Activated CD4-positive, alpha-beta T cell treated with anti-CD3 and anti-CD28 coated beads for 48 hours (primary cell): ENCODE measurements at regions not wholly inside any gene's neighbourhood (a gene's known extent, or its start where the extent isn't known, plus 50 kb on each side); places are given as distances from the start of the nearest gene placed in this dataset.
"Not testable (repeated sequence)": the region's sequence is repeated elsewhere in the genome, so short reads cannot be mapped to it uniquely, and the experiment has no call there.

Experiments used
- DNase-seq: peaks from one replicate; pipeline ENCODE4 v3.0.0-alpha.2; 2020

DNA sequence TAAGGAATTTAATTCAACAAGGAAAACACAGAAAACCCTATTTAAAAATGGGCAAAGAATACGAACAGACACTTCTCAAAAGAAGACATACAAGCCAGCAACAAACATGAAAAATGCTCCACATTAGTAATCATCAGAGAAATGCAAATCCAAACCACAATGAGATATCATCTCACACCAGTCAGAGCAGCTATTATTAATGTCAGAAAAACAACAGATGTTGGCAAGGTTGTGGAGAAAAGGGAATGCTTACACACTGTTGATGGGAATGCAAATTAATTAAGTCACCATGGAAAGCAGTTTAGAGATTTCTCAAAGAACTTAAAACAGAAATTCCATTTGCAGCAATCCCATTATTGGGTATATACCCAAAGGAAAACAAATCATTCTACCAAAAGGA is 55.2 kb downstream of the GCC1 start:
- no peak for DNase-seq

DNA sequence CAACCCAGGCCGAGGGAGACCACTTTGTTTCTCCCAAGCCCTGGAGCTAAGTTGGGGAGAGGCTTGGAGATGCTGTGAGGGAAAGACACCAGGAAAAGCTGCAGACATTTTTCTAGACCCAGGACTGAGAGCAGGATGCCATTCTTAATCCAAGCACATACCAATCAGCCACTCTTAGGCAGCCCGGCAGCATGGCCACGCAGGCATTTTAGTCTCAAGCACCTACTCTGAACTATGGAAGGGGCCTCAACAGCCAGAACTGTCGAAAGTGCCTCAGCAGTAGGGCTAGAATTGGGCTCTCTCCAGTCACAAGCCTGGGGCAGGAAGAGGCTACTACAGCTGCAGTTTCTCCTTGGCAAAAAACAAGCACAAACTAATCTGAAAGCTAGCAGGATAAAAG is 57.8 kb downstream of the GCC1 start:
- DNase-seq: no peak

DNA sequence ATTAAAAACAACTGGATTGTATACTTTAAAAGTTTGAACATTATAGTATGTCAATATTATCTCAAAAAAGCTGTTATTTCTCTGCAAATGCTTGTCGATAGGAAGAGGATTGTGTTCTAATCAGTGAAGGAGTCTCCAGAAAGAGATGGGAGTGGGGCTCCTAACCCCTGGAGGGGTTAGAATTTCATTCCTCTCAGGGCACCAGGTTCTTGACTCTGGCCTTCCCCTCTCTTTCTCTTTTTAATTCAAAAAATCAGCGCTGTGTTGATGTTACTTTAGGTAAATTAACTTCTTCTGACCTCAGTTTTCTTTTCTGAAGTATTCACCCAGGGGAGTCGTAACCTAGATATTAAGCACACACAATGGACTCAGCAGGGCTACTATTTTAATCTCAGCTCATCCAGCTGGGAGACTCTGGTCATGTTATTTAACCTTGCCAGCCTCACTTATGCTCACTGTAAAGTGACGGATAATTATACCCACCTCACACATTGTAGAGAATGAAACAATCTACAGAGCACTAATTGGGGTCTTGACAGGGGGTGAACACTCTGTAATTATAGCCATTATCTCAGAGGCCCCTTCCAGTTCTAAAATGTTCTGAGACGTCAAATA is 59.4 kb downstream of the GCC1 start:
- DNase-seq: no peak

DNA sequence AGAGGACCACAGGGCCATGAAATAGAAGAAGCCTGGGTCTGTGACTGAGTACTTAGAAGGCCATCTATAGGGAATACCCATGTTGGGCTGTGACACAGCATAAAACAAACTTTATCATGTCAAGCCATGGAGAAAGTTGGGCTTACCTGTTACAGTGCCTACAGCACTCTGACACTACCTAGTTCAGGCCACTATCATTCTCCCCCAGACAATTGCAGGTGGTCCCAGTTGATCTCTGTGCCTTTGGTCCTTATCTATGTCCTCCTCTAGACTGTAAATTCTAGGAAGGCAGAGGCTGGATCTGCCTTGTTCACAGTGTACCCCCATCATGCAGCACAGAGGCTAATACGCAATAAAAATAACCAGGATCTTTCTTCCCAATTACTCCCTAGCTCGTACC is 69.1 kb downstream of the GCC1 start:
- no peak for DNase-seq

DNA sequence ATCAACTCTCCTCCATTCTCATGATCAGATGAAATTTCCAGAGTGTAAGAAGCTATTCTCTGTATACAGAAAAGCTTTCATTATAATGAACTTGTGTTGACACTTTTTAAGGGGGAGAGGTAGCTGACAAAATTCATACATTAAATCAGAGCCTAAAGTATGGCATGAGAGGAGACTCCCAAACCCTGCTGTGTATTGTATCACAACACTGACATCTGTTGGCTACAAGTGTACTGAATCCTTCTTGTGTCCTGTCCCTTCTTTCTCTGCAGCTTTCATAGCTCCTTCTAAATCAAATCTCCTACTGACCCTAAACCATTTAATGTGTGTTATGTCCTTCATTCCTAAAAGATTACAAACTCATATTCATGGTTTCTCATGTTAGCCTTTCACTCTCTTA is 70.9 kb downstream of the GCC1 start:
- DNase-seq: no peak

DNA sequence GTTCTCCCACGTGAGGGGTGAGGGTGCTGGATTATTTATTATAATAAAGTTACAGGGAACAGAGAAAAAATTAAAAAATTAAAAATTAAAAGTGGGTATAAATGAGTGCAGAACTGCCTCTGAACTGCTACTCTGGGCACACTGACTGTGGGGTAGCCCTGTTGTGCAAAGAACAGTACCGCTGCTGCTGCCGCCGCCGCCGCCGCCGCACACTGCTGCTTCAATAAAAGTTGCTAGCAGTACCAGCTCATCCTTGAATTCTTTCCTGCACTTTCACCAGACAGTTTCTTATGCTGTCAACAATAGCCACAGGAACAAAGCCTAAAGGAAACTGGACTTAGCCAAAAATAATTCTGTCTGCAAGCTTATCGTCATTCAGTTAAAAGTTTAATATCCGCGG is 72.1 kb downstream of the GCC1 start:
- no peak for DNase-seq

DNA sequence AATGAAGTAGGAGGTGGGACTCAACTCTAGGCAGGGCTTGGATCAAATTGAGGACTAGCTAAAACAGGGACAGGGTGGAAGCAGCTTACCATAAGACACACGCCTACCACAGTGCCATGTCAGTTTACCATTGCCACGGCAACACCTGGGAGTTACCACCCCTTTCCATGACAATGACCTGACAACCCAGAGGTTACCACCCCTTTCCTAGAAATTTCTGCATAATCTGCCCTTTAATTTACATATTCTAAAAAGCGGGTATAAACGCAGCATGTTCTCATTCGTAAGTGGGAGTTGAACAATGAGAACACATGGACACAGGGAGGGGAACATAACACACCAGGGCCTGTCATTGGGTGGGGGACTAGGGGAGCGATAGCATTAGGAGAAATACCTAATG is 72.7 kb downstream of the GCC1 start:
- DNase-seq: no peak

DNA sequence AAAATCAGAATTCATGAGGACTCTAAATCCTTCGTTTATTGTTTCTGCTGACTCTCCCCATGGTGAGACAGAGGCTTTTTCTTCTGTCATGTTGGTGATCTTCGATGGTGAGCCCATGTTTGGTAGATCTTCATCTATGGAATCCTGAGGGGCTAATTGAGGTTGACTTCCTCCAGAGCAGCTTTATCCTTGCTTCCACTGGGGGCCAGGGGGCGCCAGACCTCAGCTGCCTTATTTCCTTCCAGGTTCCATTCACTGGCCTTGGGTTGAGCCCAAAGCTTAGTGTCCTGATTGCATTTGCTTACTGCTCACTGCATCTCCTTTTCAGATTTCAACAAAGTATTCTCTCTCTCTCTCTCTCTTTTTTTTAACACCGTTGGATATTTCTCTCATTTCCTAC is 80.7 kb downstream of the GCC1 start:
- DNase-seq: peak; percentile 42

DNA sequence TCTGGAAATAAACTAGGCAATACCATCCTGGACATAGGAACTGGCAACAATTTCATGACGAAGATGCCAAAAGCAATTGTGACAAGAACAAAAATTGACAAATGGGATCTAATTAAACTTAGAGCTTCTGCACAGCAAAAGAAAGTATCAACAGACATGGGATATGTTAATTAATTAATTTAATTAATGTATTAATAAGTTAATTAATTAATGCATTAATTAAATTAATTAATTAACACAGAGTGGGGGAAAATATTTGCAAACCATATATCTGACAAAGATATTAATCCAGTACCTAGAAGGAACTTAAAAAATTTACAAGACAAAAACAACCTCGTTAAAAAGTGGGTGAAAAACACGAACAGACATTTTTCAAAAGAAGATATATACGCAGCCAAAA is 83.6 kb downstream of the GCC1 start:
- no peak for DNase-seq

DNA sequence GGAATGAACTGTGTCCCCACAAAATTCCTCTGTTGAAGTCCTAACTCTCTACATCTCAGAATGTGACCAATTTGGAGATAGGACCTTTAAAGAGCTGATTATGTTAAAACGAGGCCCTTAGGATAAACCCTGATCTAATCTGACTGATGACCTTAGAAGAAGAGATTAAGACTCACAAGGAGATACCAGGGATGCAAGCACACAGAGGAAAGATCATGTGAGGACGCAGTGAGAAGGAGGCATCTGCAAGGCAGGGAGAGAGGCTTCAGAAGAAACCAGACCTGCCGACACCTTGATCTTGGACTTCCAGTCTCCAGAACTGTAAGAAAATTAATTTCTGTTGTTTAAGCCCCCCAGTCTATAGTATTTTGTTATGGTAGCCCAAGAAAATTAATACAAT is 94.9 kb upstream of the ZNF800 start:
- DNase-seq: no peak

DNA sequence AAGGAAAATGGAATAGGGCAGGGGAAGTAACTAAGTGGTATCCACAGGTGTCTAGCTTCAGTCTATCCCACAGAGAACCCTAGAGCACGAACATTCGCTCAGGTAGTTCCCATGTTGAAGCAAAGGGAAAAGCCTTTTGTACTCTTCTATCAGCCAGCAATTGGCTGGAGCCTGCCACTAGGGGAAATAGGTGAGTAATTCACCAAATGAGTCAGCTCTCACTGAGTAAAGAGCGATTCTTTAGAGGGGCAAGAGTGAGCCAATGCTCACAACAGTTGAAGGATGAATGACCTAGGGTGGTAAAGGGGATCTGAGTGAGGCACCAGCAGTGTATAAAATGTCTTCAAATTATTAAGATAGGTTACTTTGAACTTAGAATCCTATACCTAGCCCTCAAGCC is 94.1 kb upstream of the ZNF800 start:
- peak; percentile 20 for DNase-seq

DNA sequence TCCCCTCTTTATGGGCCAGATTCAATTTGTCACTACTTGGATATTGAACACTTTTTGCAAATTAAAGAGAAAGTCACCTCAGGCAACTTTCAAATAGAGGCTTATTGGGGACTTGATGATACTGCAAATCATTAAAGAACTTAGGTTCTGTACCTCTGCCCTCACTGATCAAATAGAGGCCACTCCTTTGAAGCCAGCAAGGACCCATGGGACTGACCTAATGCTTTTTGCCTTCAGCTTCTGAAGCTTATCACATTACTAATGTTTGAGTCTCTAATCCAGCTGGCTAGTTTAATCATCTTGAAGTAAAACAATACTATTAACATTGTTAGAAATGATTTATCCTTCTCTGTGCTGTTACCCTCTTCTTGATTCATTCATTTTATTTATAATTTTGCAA is 93.0 kb upstream of the ZNF800 start:
- DNase-seq: no peak

DNA sequence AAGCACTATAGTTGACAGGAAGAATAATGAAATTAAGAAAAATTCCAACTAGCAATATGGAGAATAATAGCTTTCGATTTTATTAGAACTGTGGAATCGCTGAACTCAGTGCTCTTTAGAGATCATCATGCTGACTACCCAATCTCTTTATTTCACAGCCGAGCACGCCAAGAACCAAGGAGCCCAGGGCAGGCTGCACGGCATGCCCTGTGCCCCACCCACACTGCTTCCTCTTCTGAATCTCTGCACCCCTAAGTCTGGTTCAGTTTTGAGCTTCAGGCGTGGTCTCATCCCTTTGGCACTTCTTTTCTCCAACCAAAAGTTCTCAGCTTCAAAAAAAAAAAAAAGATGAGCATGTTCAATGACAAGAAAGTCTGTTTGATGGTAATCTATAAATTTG is 92.4 kb upstream of the ZNF800 start:
- DNase-seq: no peak

DNA sequence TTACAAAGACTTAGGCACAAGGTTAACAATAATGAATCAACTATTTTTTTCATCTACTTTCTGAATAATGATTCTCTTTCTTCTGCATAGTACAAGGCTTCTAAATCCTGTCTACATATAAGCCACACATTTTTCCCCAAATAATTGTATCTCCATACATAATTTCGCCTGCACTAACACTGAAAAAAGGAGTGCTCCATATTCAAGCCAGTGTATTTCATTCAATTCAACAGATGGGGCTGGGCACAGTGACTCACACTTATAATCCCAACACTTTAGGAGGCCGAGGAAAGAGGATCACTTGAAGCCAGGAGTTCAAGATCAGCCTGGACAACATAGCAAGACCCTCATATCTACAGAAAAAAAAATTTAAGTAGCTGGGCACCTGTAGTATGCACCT is 86.0 kb upstream of the ZNF800 start:
- no peak for DNase-seq

DNA sequence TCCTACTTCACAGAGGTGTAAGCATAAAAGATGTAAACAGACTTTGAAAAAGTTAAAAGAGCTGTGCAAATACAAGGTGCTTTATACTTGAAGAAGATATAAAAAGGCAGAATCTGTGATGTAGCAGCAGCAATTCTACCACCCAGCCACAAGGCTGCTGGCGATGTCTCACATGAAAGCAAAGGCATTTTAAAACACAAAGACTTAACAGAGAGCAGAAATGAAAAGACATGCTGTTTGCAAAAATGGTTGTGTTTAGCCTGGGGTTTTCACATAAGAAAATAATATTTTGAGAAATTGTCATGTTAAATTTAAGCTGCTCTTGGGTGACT is 85.5 kb upstream of the ZNF800 start:
- DNase-seq: no peak

DNA sequence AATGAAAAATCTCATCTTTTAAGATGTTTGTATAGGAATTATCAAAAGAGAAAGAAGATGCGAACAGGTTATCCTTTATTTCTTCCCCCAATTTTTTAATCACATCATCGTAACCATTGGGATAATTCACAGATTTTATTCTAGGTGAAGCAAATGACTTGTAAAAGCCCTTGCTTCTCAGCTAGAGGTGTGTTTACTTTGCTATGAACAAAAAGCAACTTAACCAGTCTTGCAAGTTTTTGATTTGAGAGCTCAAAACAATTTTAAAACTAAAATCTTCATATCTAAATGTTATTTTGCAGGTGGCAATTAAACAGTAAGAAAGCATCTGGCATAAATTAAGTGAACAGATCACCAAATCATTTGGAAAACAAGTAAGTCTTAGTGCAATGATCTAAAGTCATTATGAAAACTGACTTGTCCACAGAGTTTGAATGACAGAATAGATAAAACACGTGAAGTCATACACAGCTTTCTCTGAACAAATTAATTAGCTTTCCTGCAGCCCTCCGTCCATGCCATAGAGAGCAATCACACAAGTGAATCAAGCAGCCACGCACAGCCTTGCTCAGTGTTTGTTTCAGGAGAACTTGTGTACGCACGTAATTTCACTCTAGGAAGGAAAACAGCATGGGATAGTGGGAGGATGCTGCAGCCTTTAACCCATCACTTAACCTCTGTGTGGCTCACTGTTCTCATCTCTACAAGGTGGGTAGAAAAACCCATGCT is 85.0 kb upstream of the ZNF800 start:
- no peak for DNase-seq

DNA sequence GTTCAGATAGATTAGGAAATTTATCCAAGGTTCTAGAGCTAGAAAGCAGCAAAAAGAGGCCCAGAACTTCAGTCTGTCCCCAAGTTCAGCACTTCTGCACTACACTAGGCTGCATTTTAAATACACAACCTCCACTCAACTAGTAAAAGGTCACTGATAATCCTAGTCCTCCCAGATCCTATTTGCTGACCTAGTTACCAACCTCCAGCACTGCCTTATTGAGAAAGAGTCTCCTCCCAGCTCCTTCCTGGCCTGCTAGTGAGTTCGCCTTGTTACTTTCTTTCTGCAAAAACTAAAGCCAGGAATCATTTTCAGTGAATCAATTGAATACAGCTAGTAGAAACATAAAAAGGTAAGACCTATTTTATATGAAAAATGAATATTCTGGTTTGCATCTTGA is 84.1 kb upstream of the ZNF800 start:
- DNase-seq: no peak

DNA sequence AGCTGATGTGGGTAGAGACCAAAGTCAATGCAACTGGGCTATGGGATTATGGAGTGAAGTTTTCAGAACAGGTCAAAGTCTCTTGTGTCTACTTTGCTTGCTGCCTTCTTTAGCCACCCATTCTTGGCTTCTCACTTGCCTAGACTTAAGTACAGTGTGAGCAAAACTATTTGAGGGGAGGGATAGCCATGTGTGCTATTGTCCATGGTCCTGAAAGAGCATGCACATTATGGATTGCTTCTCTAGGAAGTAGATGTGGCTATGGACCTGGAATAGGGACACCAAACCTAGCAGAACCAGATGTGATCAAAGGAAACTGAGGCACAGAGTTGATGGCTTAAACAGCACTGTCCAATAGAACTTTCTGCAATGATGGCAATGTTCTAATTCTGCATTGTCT is 81.9 kb upstream of the ZNF800 start:
- DNase-seq: no peak

DNA sequence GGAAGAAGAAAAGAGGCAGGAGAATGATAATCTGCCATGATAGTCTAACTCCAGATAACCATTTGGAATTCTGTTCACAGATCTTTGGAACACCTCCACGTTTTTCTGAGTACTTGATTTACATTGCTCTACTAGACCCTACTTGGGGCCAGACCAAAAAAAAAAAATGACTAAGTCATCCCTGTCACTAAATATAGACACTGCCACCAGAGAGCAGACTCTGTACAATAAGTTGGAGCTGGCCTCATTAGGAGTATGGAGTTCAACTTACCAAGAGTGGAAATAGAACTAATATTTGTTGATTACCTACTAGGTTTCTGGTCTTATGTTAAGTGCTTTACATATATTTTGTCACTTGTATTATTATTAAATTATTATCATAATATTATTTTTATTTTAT is 80.9 kb upstream of the ZNF800 start:
- no peak for DNase-seq

DNA sequence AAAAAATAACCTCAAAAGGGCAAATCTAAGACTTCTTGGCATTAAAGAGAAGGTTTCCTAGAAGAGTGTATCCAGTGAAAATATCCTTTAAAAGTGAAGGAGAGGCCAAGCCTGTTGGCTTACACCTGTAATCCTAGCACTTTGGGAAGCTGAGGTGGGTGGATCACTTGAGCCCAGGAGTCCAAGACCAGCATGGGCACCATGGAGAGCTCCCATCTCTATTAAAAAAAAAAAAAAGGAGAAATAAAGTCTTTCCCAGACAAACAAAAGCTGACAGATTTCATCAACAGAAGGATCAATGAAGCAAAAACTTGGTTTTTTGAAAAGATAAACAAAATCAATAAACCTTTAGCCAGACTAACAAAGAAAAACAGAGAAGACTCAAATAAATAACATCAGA is 67.6 kb upstream of the ZNF800 start:
- DNase-seq: no peak

DNA sequence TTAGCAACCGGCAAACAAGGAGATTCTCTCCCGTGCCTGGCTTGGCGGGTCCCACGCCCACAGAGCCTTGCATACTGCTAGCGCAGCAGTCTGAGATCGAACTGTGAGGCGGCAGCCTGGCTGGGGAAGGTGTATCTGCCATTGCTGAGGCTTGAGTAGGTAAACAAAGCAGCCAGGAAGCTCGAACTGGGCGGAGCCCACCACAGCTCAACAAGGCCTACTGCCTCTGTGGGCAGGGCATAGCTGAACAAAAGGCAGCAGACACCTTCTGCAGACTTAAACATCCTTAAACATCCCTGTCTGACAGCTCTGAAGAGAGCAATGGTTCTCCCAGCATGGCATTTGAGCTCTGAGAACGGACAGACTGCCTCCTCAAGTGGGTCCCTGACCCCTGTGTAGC is 58.8 kb upstream of the ZNF800 start:
- not testable (repeated sequence) for DNase-seq

DNA sequence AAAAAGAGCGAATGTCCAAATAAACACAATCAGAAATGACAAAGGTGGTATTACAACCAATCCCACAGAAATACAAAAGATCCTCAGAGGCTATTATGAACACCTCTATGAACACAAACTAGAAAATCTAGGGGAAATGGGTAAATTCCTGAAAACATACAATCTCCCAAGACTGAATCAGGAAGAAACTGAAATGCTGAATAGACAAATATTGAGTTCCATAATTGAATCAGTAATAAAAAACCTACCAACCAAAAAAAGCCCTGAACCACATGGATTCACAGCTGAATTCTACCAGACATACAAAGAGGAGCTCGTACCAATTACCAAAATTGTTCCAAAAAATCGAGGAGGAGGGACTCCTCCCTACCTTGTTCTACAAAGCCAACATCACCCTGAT is 56.1 kb upstream of the ZNF800 start:
- DNase-seq: no peak

DNA sequence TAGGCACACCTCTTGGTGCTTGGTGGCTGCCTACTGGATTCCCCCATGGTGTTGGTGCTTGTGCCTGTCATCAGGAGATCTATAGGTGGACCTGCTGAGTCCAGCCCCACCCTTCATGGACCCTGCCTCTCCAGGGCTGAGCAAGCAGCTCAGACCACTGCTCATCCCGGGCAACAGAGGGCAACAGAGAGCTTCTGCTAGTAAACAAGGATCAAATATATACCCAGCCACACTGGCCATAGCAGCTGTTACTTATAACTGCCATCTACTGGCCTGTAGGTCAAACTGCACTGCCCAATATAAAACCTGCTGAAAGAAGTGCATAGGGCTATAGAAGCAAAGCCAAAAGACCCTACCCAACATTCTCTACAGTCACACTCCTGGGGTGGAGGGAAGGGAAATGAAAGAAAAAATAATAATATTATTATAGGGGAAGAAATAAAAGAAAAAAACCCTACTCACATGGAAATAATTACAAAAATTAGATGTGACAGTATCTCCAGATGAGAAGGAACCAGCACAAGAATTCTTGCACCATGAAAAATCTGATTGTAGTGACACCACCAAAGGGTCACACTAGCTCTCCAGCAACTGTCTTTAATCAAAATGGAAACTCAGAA is 54.9 kb upstream of the ZNF800 start:
- DNase-seq: peak; percentile 67

DNA sequence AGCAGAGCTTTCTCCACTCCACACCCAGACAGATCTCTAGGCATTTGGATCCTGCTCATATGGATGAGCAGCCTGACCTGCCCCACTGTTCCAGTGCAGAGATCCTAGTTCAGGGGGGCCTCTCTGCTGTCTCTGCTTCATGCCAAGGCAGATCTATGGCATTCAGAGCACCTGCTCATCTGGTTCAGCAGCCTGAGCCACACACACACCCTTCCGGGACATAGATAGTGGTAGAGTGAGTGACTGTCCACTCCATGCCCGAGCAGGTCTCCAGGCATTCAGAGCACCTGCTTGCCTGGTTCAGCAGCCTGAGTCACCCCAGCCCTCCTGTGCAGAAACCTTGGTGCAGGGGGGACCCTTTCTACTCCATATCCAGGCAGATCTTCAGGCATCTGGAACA is 54.3 kb upstream of the ZNF800 start:
- DNase-seq: no peak
